LoVo (cell line): ENCODE measurements at regions not wholly inside any gene's neighbourhood (a gene's known extent, or its start where the extent isn't known, plus 50 kb on each side); places are given as distances from the start of the nearest gene placed in this dataset.
"Not testable (repeated sequence)": the region's sequence is repeated elsewhere in the genome, so short reads cannot be mapped to it uniquely, and the experiment has no call there.

ENCODE experiments used
- DNase-seq: peaks from one replicate; pipeline ENCODE4 v3.0.0-alpha.2; 2016; ENCODE audit warnings: low spot score

- DNase-seq, result no peak
Measured at GRCh38 chr4:187484186-187484585, 511.4 kb upstream of the ZFP42 start.

- DNase-seq, result no peak
Measured at GRCh38 chr4:187485676-187486075, 509.9 kb upstream of the ZFP42 start.

- DNase-seq, result no peak
Measured at GRCh38 chr4:187491286-187491685, 504.3 kb upstream of the ZFP42 start.

- DNase-seq, result no peak
Measured at GRCh38 chr4:187491959-187492358, 503.6 kb upstream of the ZFP42 start.

- no peak for DNase-seq
Measured at GRCh38 chr4:187493661-187494060, 501.9 kb upstream of the ZFP42 start.

GRCh38 chr4:187499956-187500355 is 495.6 kb upstream of the ZFP42 start:
- DNase-seq, result no peak

GRCh38 chr4:187500796-187501195 is 494.8 kb upstream of the ZFP42 start:
- no peak for DNase-seq

GRCh38 chr4:187501731-187502130 is 493.8 kb upstream of the ZFP42 start:
- DNase-seq, result no peak

- no peak for DNase-seq
Measured at GRCh38 chr4:187504974-187505797, 490.4 kb upstream of the ZFP42 start.

GRCh38 chr4:187505798-187506141 is 489.8 kb upstream of the ZFP42 start:
- DNase-seq, result not testable (repeated sequence)

GRCh38 chr4:187516224-187516623 is 479.3 kb upstream of the ZFP42 start:
- no peak for DNase-seq

GRCh38 chr4:187541666-187542065 is 453.9 kb upstream of the ZFP42 start:
- DNase-seq, result no peak

- DNase-seq, result no peak
Measured at GRCh38 chr4:187544461-187545053, 451.0 kb upstream of the ZFP42 start.

GRCh38 chr4:187547316-187547715 is 448.3 kb upstream of the ZFP42 start:
- no peak for DNase-seq

GRCh38 chr4:187550256-187550950 is 445.2 kb upstream of the ZFP42 start:
- DNase-seq, result no peak

GRCh38 chr4:187552781-187553180 is 442.8 kb upstream of the ZFP42 start:
- DNase-seq, result no peak

- no peak for DNase-seq
Measured at GRCh38 chr4:187555174-187555573, 440.4 kb upstream of the ZFP42 start.

GRCh38 chr4:187558391-187558790 is 437.2 kb upstream of the ZFP42 start:
- DNase-seq, result no peak

- no peak for DNase-seq
Measured at GRCh38 chr4:187562345-187562744, 433.2 kb upstream of the ZFP42 start.

- no peak for DNase-seq
Measured at GRCh38 chr4:187565416-187565815, 430.2 kb upstream of the ZFP42 start.

- no peak for DNase-seq
Measured at GRCh38 chr4:187569871-187570270, 425.7 kb upstream of the ZFP42 start.

- DNase-seq, result no peak
Measured at GRCh38 chr4:187575706-187576105, 419.9 kb upstream of the ZFP42 start.

- DNase-seq, result no peak
Measured at GRCh38 chr4:187576751-187577150, 418.8 kb upstream of the ZFP42 start.
